Liver (tissue), 8 donors: ENCODE measurements at regions not wholly inside any gene's neighbourhood (a gene's known extent, or its start where the extent isn't known, plus 50 kb on each side); places are given as distances from the start of the nearest gene placed in this dataset.

Experiments used
- DNase-seq: peaks from one replicate; pipeline ENCODE4 v3.0.0-alpha.2; 2017; ENCODE audit warnings: low spot score
- H3K27ac ChIP-seq, 2 donors: one replicate each; pipeline ENCODE4 v1.7.0; 2013; ENCODE audit warnings: inconsistent platforms in 2 of 2, low read length in 2 of 2, control low read depth in 1 of 2, low read depth in 1 of 2, mild to moderate bottlenecking in 1 of 2
- H3K27me3 ChIP-seq, 4 donors: one replicate each; pipeline versions ENCODE4 v1.6.1 to v1.7.0; 2013; ENCODE audit warnings: low read length in 3 of 4, inconsistent platforms in 1 of 4, mild to moderate bottlenecking in 1 of 4, moderate library complexity in 1 of 4; ENCODE audit not compliant: control insufficient read depth in 4 of 4, insufficient read depth in 4 of 4
- H3K36me3 ChIP-seq, 4 donors: one replicate each; pipeline versions ENCODE4 v1.6.1 to v1.7.0; 2013; ENCODE audit warnings: low read length in 3 of 4, mild to moderate bottlenecking in 3 of 4, low read depth in 1 of 4, moderate library complexity in 1 of 4; ENCODE audit not compliant: control insufficient read depth in 4 of 4, insufficient read depth in 3 of 4
- H3K4me1 ChIP-seq, 4 donors: one replicate each; pipeline versions ENCODE4 v1.6.1 to v1.7.0; 2013; ENCODE audit warnings: low read length in 3 of 4, mild to moderate bottlenecking in 3 of 4, moderate library complexity in 1 of 4; ENCODE audit not compliant: control insufficient read depth in 4 of 4, insufficient read depth in 4 of 4
- H3K4me3 ChIP-seq, 3 donors: one replicate each; pipeline versions ENCODE4 v1.6.1 to v1.7.0; 2013; ENCODE audit warnings: low read length in 3 of 3, control low read depth in 1 of 3, low read depth in 1 of 3, mild to moderate bottlenecking in 1 of 3
- H3K9ac ChIP-seq, 2 donors: one replicate each; pipeline ENCODE4 v1.7.0; 2013; ENCODE audit warnings: low read length in 2 of 2, mild to moderate bottlenecking in 2 of 2, moderate library complexity in 2 of 2, control low read depth in 1 of 2, low read depth in 1 of 2
- H3K9me3 ChIP-seq, 4 donors: one replicate each; pipeline versions ENCODE4 v1.6.1 to v1.7.0; 2013; ENCODE audit warnings: low read length in 3 of 4; ENCODE audit not compliant: control insufficient read depth in 4 of 4
- EGR1 ChIP-seq, 2 donors: IDR thresholded peaks; 2 replicates each; pipeline ENCODE4 v1.6.1; 2016 to 2018; ENCODE audit warnings: antibody characterized with exemption in 2 of 2, low read depth in 2 of 2
- FOXA1 ChIP-seq: IDR thresholded peaks from 2 replicates; pipeline ENCODE4 v1.6.1; 2016; ENCODE audit warnings: antibody characterized with exemption
- FOXA2 ChIP-seq: IDR thresholded peaks from 2 replicates; pipeline ENCODE4 v1.6.1; 2016; ENCODE audit warnings: antibody characterized with exemption
- GABPA ChIP-seq, 2 donors: IDR thresholded peaks in 1 of 2; conservative IDR thresholded peaks in 1 of 2; 2 replicates each; pipeline ENCODE4 v1.6.1; 2016; ENCODE audit warnings: antibody characterized with exemption in 2 of 2, mild to moderate bottlenecking in 1 of 2, moderate library complexity in 1 of 2
- HNF4A ChIP-seq, 2 donors: conservative IDR thresholded peaks; 2 replicates each; pipeline ENCODE4 v1.6.1; 2016; ENCODE audit warnings: antibody characterized with exemption in 2 of 2, mild to moderate bottlenecking in 2 of 2
- HNF4G ChIP-seq: IDR thresholded peaks from 2 replicates; pipeline ENCODE4 v1.6.1; 2016; ENCODE audit warnings: antibody characterized with exemption
- NR2F2 ChIP-seq: IDR thresholded peaks from 2 replicates; pipeline ENCODE4 v1.6.1; 2016; ENCODE audit warnings: antibody characterized with exemption
- RAD21 ChIP-seq, 2 donors: IDR thresholded peaks; 2 replicates each; pipeline ENCODE4 v1.6.1; 2016; ENCODE audit warnings: antibody characterized with exemption in 2 of 2, mild to moderate bottlenecking in 2 of 2
- SP1 ChIP-seq: IDR thresholded peaks from 2 replicates; pipeline ENCODE4 v1.6.1; 2018; ENCODE audit warnings: antibody characterized with exemption, mild to moderate bottlenecking
- TAF1 ChIP-seq: conservative IDR thresholded peaks from 2 replicates; pipeline ENCODE4 v1.6.1; 2016; ENCODE audit warnings: antibody characterized with exemption, mild to moderate bottlenecking
- YY1 ChIP-seq: IDR thresholded peaks from 2 replicates; pipeline ENCODE4 v1.6.1; 2016; ENCODE audit warnings: antibody characterized with exemption, mild to moderate bottlenecking
- WGBS: extraction: QIAGEN DNeasy Blood & Tissue Kit; methylation state at CpG from one replicate; pipeline ENCODE4 v1.1.7; 2013; 5-methylcytosine and 5-hydroxymethylcytosine counted together
- TF ChIP-seq, protein P1 (sequence below): IDR thresholded peaks from 2 replicates; pipeline ENCODE4 v1.6.1; 2016; ENCODE audit warnings: antibody characterized with exemption, mild to moderate bottlenecking
- TF ChIP-seq, protein P2 (sequence below): IDR thresholded peaks from 2 replicates; pipeline ENCODE4 v1.6.1; 2016; ENCODE audit warnings: antibody characterized with exemption
- TF ChIP-seq, protein P3 (sequence below): IDR thresholded peaks from 2 replicates; pipeline ENCODE4 v1.6.1; 2016; ENCODE audit warnings: antibody characterized with exemption
- TF ChIP-seq, protein P4 (sequence below): fragments of 150-350 bp; IDR thresholded peaks from 2 replicates; pipeline ENCODE4 v1.5.1; 2017; ENCODE audit warnings: improper control_type of control experiment, low read depth, low read length; ENCODE audit not compliant: missing input control
- TF ChIP-seq, protein P5 (sequence below): IDR thresholded peaks from 2 replicates; pipeline ENCODE4 v1.6.1; 2016; ENCODE audit warnings: antibody characterized with exemption
- donor health status: healthy.
- donor health status: healthy.
- donor health status: healthy.
- donor health status: healthy.
- donor health status: healthy.

DNA sequence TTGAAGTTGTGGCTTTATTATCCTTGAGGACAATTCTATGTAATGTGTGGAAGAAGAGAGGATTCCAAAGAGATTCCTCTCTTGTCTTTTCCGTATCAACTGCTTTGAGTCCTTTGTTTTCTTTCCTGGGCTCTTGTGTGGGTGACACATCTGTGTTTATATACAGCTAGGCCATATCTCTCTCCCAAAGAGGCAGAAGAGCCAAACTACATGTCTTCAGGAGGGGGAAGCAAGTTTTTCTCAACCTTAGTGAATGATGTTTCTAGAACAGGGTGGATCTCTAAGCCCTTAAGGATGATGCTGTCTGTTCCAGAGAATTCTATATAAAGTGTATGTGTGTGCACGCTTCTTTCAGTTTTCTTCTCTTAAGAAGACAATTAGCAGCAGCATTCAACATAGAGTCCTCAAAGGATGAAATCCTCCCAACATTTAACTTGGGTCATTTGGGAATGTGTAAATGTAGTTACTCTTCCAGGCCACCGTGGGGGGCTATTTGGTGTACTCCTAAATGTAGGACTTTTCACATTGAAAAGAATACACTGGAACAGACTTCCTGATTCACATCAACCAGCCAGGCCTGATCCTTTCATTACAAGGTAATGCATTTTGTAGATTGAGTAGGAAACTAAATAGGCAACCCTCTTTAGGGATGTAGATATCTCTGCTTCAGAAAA, 92.8 kb upstream of the EEF1E1 start:
- Histone ChIP-seq H3K27ac (no peak overlapping the region), H3K9me3 (no peaks in the 10 kb centered on the region), H3K4me1 (no peaks in the 10 kb centered on the region), H3K4me3 (no peak overlapping the region), H3K36me3 (no peaks in the 10 kb centered on the region), H3K9ac (no peak overlapping the region), H3K27me3 (peaks cover 0 to 2% (median 0%) of the 10 kb centered on the region in 4 donors)
- no peak for DNase-seq
- TF ChIP-seq HNF4A (conservative IDR thresholded peaks at IDR 0.05) (no peak), SP1 (no peak), HNF4G (no peak), FOXA2 (no peak), YY1 (no peak), NR2F2 (no peak), EGR1 (IDR thresholded peaks at IDR 0.05; ENCODE audit: low read depth in 2 of 2) (no peak)
- TF ChIP-seq, protein P1, sequence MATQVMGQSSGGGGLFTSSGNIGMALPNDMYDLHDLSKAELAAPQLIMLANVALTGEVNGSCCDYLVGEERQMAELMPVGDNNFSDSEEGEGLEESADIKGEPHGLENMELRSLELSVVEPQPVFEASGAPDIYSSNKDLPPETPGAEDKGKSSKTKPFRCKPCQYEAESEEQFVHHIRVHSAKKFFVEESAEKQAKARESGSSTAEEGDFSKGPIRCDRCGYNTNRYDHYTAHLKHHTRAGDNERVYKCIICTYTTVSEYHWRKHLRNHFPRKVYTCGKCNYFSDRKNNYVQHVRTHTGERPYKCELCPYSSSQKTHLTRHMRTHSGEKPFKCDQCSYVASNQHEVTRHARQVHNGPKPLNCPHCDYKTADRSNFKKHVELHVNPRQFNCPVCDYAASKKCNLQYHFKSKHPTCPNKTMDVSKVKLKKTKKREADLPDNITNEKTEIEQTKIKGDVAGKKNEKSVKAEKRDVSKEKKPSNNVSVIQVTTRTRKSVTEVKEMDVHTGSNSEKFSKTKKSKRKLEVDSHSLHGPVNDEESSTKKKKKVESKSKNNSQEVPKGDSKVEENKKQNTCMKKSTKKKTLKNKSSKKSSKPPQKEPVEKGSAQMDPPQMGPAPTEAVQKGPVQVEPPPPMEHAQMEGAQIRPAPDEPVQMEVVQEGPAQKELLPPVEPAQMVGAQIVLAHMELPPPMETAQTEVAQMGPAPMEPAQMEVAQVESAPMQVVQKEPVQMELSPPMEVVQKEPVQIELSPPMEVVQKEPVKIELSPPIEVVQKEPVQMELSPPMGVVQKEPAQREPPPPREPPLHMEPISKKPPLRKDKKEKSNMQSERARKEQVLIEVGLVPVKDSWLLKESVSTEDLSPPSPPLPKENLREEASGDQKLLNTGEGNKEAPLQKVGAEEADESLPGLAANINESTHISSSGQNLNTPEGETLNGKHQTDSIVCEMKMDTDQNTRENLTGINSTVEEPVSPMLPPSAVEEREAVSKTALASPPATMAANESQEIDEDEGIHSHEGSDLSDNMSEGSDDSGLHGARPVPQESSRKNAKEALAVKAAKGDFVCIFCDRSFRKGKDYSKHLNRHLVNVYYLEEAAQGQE, result no peak
- TF ChIP-seq, protein P2, sequence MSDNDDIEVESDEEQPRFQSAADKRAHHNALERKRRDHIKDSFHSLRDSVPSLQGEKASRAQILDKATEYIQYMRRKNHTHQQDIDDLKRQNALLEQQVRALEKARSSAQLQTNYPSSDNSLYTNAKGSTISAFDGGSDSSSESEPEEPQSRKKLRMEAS, result no peak
- TF ChIP-seq, protein P3, sequence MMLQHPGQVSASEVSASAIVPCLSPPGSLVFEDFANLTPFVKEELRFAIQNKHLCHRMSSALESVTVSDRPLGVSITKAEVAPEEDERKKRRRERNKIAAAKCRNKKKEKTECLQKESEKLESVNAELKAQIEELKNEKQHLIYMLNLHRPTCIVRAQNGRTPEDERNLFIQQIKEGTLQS, result no peak
- TF ChIP-seq, protein P4, sequence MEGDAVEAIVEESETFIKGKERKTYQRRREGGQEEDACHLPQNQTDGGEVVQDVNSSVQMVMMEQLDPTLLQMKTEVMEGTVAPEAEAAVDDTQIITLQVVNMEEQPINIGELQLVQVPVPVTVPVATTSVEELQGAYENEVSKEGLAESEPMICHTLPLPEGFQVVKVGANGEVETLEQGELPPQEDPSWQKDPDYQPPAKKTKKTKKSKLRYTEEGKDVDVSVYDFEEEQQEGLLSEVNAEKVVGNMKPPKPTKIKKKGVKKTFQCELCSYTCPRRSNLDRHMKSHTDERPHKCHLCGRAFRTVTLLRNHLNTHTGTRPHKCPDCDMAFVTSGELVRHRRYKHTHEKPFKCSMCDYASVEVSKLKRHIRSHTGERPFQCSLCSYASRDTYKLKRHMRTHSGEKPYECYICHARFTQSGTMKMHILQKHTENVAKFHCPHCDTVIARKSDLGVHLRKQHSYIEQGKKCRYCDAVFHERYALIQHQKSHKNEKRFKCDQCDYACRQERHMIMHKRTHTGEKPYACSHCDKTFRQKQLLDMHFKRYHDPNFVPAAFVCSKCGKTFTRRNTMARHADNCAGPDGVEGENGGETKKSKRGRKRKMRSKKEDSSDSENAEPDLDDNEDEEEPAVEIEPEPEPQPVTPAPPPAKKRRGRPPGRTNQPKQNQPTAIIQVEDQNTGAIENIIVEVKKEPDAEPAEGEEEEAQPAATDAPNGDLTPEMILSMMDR, result no peak
- TF ChIP-seq, protein P5, sequence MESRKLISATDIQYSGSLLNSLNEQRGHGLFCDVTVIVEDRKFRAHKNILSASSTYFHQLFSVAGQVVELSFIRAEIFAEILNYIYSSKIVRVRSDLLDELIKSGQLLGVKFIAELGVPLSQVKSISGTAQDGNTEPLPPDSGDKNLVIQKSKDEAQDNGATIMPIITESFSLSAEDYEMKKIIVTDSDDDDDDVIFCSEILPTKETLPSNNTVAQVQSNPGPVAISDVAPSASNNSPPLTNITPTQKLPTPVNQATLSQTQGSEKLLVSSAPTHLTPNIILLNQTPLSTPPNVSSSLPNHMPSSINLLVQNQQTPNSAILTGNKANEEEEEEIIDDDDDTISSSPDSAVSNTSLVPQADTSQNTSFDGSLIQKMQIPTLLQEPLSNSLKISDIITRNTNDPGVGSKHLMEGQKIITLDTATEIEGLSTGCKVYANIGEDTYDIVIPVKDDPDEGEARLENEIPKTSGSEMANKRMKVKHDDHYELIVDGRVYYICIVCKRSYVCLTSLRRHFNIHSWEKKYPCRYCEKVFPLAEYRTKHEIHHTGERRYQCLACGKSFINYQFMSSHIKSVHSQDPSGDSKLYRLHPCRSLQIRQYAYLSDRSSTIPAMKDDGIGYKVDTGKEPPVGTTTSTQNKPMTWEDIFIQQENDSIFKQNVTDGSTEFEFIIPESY, result no peak
- WGBS, result 68% methylated on average over 3 of the region's 3 CpGs

DNA sequence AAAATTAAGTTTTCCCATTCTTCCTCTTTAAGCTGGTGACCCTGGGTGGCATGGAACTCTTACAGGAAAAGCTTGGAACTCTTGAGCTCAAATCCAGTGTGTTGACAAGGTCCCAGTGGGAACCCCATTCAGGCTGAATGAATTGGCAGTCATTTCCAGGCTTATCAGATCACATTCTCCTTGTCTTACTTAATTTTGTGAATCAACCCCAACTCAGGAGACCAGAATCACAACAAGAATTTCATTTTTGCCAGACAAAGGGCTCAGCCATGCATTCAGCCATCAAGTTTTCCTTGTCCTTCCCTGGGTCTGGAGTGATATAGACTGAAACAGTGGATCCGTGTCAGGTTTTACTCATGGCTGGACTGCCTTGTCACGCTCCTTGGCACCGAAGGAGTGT, 92.1 kb upstream of the EEF1E1 start:
- H3K4me3 ChIP-seq, result no peak overlapping the region
- no peaks in the 10 kb centered on the region for H3K9me3 ChIP-seq
- H3K9ac ChIP-seq, result no peak overlapping the region
- H3K27ac ChIP-seq, result no peak overlapping the region
- no peaks in the 10 kb centered on the region for H3K36me3 ChIP-seq
- H3K27me3 ChIP-seq, result peaks cover 0 to 2% (median 0%) of the 10 kb centered on the region in 4 donors
- no peak for DNase-seq
- 68% methylated on average over 3 of the region's 3 CpGs for WGBS
- H3K4me1 ChIP-seq, result no peaks in the 10 kb centered on the region
- no peak for TF ChIP-seq NR2F2
- TF ChIP-seq HNF4G, result no peak
- no peak for TF ChIP-seq FOXA2
- TF ChIP-seq TAF1, result no peak
- no peak for TF ChIP-seq FOXA1
- TF ChIP-seq, protein P1, result no peak
- TF ChIP-seq HNF4A (conservative IDR thresholded peaks at IDR 0.05), result no peak
- TF ChIP-seq, protein P2, result no peak
- no peak for TF ChIP-seq GABPA (IDR thresholded peaks at IDR 0.05 in 1 of 2, conservative IDR thresholded peaks at IDR 0.05 in 1 of 2)
- no peak for TF ChIP-seq RAD21 (IDR thresholded peaks at IDR 0.05)
- TF ChIP-seq, protein P4, result no peak
- no peak for TF ChIP-seq EGR1 (IDR thresholded peaks at IDR 0.05; ENCODE audit: low read depth in 2 of 2)
